A673 (cell line): ENCODE measurements at regions not wholly inside any gene's neighbourhood (a gene's known extent, or its start where the extent isn't known, plus 50 kb on each side); places are given as distances from the start of the nearest gene placed in this dataset.

Source experiments
- CTCF ChIP-seq: fragments of 300-800, 200-600 bp; sonication (generic); conservative IDR thresholded peaks from 2 replicates; pipeline ENCODE4 v1.5.1; 2017; ENCODE audit warnings: low read depth, mild to moderate bottlenecking, antibody characterized with exemption, low read length, moderate library complexity, mixed read lengths
- EZH2 ChIP-seq: fragments of 200-600 bp; sonication (generic); IDR thresholded peaks from 2 replicates; pipeline ENCODE4 v1.6.1; 2017; ENCODE audit warnings: borderline replicate concordance, low read depth, mild to moderate bottlenecking, mixed read lengths, antibody characterized with exemption, low read length; ENCODE audit not compliant: poor library complexity, severe bottlenecking

GRCh38 chr4:151953312-151953711, 192.5 kb upstream of the GATB start:
- no peak for TF ChIP-seq CTCF
- TF ChIP-seq EZH2 = no peak
